OCI-LY1 (cell line): ENCODE measurements at regions not wholly inside any gene's neighbourhood (a gene's known extent, or its start where the extent isn't known, plus 50 kb on each side); places are given as distances from the start of the nearest gene placed in this dataset.

ENCODE experiments used
- EZH2 ChIP-seq: fragments of 200-600 bp; sonication (generic), shearing (Covaris generic); IDR thresholded peaks from 2 replicates; pipeline ENCODE4 v1.8.0; 2017; ENCODE audit warnings: borderline replicate concordance, mixed run types, mild to moderate bottlenecking, antibody characterized with exemption, low read length, moderate library complexity, mixed read lengths
- TF ChIP-seq, protein P1 (sequence below): fragments of 200-600 bp; sonication (generic), shearing (Covaris generic); IDR thresholded peaks from 2 replicates; pipeline ENCODE4 v1.5.1; 2017; ENCODE audit warnings: mild to moderate bottlenecking, antibody characterized with exemption, low read length, moderate library complexity, mixed read lengths

DNA sequence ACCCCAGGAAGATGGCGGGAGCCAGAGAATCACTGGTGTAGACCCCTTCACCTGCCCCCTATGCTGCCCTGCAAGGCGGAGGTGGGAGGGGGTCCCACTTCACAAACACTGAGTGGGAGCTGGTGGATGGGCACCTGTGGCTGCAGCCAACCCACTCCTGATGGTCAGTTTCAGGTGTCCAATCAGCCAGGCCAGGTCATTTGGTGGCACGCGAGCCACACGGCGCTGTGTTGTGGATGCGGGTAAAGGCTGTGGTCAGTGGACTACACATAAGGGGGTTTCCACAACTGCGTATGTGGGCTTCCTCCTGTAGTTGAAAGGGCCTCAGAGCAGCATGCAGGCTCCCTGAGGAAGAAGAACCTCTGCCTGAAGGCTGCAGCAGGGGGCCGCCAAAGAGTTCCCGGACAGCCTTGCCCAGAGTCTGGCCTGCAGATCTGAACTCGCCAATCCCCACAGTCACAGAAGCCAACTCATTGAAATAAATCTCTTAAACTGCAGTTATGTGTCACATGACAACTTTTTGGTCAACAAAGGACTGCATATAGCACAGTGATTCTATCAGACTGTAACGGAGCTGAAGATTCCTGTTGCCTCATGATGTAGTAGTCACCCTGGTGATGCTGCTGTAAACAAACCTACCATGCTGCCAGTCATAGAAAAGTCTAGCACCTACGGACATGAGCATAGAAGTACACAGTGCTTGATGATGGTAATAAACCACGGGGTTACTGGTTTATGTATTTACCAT, 284.7 kb upstream of the IRX2 start:
- TF ChIP-seq, protein P1, sequence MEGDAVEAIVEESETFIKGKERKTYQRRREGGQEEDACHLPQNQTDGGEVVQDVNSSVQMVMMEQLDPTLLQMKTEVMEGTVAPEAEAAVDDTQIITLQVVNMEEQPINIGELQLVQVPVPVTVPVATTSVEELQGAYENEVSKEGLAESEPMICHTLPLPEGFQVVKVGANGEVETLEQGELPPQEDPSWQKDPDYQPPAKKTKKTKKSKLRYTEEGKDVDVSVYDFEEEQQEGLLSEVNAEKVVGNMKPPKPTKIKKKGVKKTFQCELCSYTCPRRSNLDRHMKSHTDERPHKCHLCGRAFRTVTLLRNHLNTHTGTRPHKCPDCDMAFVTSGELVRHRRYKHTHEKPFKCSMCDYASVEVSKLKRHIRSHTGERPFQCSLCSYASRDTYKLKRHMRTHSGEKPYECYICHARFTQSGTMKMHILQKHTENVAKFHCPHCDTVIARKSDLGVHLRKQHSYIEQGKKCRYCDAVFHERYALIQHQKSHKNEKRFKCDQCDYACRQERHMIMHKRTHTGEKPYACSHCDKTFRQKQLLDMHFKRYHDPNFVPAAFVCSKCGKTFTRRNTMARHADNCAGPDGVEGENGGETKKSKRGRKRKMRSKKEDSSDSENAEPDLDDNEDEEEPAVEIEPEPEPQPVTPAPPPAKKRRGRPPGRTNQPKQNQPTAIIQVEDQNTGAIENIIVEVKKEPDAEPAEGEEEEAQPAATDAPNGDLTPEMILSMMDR: no peak
- TF ChIP-seq EZH2: no peak
